HFFc6 (cell line): ENCODE measurements at regions not wholly inside any gene's neighbourhood (a gene's known extent, or its start where the extent isn't known, plus 50 kb on each side); places are given as distances from the start of the nearest gene placed in this dataset.

Experiments
- DNase-seq: peaks from one replicate; pipeline ENCODE4 v3.0.0-alpha.2; 2018
- H3K27ac Mint-ChIP-seq: 2 replicates; pipeline ENCODE4 v1.8.0; 2020; ENCODE audit warnings: mild to moderate bottlenecking, mixed read lengths
- H3K27me3 Mint-ChIP-seq: 2 replicates; pipeline ENCODE4 v1.8.0; 2021; ENCODE audit warnings: mild to moderate bottlenecking, moderate library complexity, mixed read lengths; ENCODE audit not compliant: insufficient read depth
- H3K36me3 Mint-ChIP-seq: 2 replicates; pipeline ENCODE4 v1.8.0; 2021; ENCODE audit warnings: low read depth, mixed read lengths
- H3K4me1 Mint-ChIP-seq: 2 replicates; pipeline ENCODE4 v1.8.0; 2020; ENCODE audit warnings: low read depth, mixed read lengths
- H3K4me3 Mint-ChIP-seq: 2 replicates; pipeline ENCODE4 v1.8.0; 2020; ENCODE audit warnings: mild to moderate bottlenecking, moderate library complexity, mixed read lengths
- H3K9me3 Mint-ChIP-seq: 2 replicates; pipeline ENCODE4 v1.8.0; 2020; ENCODE audit warnings: mild to moderate bottlenecking, mixed read lengths
- CTCF ChIP-seq: fragments of 200-600 bp; sonication (generic); IDR thresholded peaks from 2 replicates; pipeline ENCODE4 v1.5.0; 2021; ENCODE audit warnings: antibody characterized with exemption, mild to moderate bottlenecking

- Mint-ChIP-seq H3K27ac (no peak overlapping the region), H3K36me3 (peaks cover 12% of the 10 kb centered on the region), H3K9me3 (peaks cover 61% of the 10 kb centered on the region), H3K4me1 (no peaks in the 10 kb centered on the region), H3K27me3 (peaks cover 2% of the 10 kb centered on the region; the same call in 1 of the 2 replicates), H3K4me3 (no peak overlapping the region)
- no peak for TF ChIP-seq CTCF
- no peak for DNase-seq
Measured at GRCh38 chr6:167400482-167401138, 75.7 kb downstream of the TTLL2 start.

DNA sequence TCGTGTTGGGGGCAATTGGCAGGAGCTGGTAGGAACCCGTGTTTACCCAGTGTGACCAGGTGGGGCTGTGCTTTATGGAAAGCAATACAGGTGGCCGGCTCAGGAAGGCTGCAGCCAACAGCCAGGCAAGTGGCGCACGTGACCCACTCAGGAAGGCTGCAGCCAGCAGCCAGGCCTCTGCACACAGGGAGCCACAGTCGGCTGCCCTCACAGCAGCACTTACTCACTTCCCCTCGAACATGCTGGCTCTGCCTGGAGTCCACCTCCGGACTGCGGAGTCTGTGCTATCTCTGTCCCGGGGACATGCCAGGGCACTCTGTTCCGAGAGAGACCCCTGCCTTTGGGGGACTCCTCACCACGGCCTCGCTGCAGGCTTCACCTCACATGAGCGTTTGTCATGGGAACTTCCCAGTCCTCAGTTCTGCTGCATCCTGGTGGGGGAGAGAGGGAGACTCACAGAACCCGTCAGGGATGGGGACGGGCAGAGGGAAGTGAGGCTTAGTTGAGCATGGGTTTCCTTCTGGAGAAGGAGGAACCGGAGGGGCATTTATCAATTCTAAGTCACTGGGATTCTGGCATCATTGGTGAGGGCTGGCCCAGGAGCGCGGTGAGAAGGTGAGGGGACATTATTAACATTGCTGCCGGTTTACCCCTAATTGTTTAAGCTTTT lies 76.8 kb downstream of the TTLL2 start:
- Mint-ChIP-seq H3K36me3 (peaks cover 17% of the 10 kb centered on the region), H3K27me3 (peaks cover 5% of the 10 kb centered on the region; the same call in 1 of the 2 replicates), H3K4me1 (no peaks in the 10 kb centered on the region), H3K4me3 (no peak overlapping the region), H3K27ac (no peak overlapping the region), H3K9me3 (peaks cover 68% of the 10 kb centered on the region)
- no peak for TF ChIP-seq CTCF
- no peak for DNase-seq

GRCh38 chr6:167402195-167402686 lies 77.4 kb downstream of the TTLL2 start:
- Mint-ChIP-seq H3K27ac (no peak overlapping the region), H3K36me3 (peaks cover 17% of the 10 kb centered on the region), H3K27me3 (peaks cover 5% of the 10 kb centered on the region; the same call in 1 of the 2 replicates), H3K4me1 (no peaks in the 10 kb centered on the region), H3K9me3 (peaks cover 68% of the 10 kb centered on the region), H3K4me3 (no peak overlapping the region)
- TF ChIP-seq CTCF, result no peak
- no peak for DNase-seq

DNA sequence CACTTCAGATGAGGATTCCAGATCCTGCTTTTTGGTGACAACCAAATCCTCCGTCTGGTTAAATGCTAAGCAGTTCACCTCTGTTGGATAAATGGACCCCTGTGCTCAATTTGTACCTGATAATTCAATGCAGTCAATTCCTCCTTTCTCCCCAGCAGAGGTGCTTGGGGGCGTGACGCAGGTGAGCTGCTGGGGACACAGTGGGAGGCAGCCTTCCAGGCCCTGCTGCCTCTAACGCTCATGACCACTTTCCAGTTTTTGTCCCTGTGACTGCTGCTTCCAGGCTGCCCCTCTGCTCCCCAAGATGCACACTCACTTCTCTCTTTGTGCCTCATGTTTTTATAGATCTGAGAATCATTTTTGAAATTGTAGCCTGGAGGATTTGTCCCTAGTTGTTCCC lies 78.5 kb downstream of the TTLL2 start:
- H3K27ac Mint-ChIP-seq, result no peak overlapping the region
- H3K9me3 Mint-ChIP-seq, result peaks cover 69% of the 10 kb centered on the region
- no peak overlapping the region for H3K4me3 Mint-ChIP-seq
- peaks cover 5% of the 10 kb centered on the region; the same call in 1 of the 2 replicates for H3K27me3 Mint-ChIP-seq
- no peaks in the 10 kb centered on the region for H3K4me1 Mint-ChIP-seq
- no peak for DNase-seq
- peaks cover 17% of the 10 kb centered on the region for H3K36me3 Mint-ChIP-seq
- TF ChIP-seq CTCF, result no peak

GRCh38 chr6:167404385-167405049 lies 79.6 kb downstream of the TTLL2 start:
- Mint-ChIP-seq H3K4me1 (no peaks in the 10 kb centered on the region), H3K27ac (no peak overlapping the region), H3K4me3 (no peak overlapping the region), H3K9me3 (peaks cover 67% of the 10 kb centered on the region), H3K27me3 (peaks cover 5% of the 10 kb centered on the region; the same call in 1 of the 2 replicates), H3K36me3 (peaks cover 17% of the 10 kb centered on the region)
- DNase-seq, result no peak
- no peak for TF ChIP-seq CTCF
